NCI-H2081 (cell line): ENCODE measurements at regions not wholly inside any gene's neighbourhood (a gene's known extent, or its start where the extent isn't known, plus 50 kb on each side); places are given as distances from the start of the nearest gene placed in this dataset.
A peak's percentile ranks its signal among the peaks of the same experiment; 100 is the strongest.
"Not testable (repeated sequence)": the region's sequence is repeated elsewhere in the genome, so short reads cannot be mapped to it uniquely, and the experiment has no call there.

Experiments used
- DNase-seq, 2 experiments: peaks; one replicate each; lab custom pipeline; 2025; lab: John Stamatoyannopoulos, UW

DNA sequence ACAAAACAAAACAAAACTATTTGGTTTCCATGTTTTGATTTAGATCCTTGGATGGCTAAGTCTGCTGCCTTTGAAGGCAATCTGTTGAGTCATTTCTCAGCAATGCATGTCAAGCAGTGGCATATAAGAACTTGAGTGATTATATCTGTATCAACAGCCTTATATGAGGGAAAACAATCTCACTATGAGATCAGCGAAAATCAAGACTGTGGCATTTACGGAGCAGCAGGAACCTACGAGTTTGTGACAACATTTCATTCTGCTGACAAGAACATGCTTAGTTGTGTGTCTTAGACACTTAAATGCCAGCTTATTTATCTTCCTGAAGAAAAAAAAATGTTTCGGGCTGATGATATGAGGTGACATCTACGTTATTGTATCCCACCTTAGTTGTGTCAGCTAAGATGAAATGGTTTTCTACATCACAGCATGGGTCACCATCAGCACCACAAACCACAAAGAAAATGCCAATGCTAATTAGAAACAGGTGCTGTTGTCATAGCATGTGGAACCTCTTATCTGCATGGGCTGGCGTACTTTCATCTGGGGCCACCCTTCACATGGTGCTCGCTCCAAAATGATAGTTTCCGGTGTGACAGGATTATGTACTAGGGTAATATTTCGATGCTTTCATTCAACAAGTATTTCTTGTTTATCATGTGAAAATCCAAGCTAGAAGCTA is 1085.5 kb downstream of the SORCS1 start:
- no peak for DNase-seq

DNA sequence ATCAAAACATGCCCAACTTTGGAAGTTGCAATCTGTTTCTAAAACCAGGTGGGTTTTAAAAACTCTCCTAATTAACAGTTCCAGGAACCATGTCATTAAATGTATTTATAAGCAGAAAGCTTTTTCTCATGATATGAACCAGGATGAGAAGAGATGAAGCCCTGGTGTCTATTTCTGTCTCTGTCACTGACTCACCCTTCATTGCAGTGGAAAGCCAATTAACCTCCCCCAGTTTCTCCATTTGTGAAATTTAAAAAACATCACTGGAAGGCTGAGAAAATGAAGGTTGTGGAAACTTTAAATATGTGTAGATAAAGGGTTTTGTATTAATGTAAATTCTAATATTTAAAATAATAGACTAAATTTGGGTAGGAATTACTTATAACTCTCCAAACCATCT is 1088.0 kb downstream of the SORCS1 start:
- no peak for DNase-seq

DNA sequence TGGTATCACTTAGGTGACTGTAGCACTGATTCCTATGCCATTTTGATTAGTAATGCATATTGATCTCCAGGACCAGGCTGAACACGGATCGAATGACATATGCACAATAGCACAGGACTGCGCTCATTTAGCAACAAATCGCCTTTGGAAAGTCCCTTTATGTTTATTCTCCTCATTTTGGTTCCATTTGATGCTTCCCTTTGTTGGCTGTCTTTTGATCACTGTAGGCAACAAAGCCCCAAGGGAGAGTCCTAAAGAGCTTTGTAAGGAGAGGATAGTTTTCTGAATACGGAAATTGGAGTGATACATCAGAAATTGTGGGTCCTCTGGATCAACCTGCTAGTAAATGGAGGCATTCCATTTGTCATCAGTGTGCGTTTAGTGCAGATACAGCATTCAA is 1111.4 kb downstream of the SORCS1 start:
- peak in 1 of 2 experiments; percentile 9 for DNase-seq

DNA sequence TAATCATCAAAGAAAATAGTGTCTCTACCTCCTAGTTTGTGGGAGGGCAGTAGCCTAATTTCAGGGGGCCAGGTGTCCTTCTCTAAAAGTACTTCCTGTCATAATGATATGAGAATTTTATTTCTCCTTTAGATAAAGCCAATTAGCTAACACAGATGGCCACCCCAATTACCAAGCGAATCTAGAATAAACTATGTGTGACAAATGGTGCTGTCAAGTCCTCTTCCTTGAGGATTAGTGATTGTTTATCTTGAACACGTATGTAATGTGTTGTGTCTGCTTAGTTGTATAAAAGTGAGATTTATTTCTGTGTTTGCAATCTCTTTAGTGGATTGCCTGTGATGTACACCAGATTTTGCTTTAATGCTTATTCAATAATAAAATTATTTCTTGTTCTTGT is 1120.0 kb downstream of the SORCS1 start:
- peak in 1 of 2 experiments; percentile 4 for DNase-seq

DNA sequence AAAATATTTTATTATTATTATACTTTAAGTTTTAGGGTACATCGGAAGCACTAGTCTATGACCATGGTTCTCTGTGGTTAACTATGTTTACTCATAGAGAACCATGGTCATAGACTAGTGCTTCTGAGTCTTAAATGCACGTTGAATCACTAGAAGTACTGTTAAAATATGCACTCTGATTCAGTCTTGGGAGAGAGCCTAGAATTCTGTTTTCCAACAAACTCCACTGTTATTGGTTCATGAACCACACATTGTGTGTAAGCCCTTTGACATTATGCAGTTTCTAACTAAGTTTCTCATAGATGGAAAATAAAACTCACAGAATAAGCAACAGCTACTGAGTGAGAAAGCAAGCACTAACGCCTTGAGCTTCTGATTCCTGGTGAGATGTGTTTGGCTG is 1120.6 kb downstream of the SORCS1 start:
- DNase-seq, result no peak

DNA sequence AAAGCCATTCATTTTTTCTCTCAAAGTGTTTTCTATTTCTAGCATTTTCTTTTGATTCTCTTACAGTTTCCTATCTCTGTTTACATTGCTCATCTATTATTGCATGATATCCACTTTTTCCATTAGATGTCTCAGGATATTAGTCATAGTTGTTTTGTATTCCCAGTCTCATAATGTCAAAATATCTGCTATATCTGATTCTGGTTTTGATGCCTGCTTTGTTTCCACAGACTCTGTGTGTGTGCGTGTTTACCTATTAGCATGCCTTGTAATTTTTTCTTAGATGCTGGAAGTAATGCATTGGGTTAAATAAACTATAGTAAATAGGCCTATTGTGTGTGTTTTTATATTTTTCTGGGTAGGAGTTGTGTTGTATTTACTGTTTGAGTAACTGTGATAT is 1126.3 kb downstream of the SORCS1 start:
- DNase-seq, result no peak

DNA sequence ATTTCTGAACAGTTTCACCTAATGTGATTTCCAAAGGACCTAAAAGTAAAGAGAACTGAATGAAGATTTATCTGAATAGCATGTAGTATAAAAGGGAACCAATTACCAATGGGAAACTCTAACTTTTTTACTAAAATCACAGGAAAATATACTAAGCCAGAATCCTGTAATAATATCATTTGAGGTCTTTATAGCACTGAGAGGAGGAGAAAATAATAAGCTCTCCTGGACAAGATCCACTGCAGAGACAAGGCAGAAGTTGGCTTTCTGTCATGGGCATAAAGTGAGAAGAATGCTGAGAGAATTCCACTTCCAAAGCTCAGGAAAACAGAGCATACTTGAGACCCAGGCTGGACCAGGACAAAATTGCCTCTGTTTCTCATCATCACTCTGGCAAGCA is 1131.4 kb downstream of the SORCS1 start:
- no peak for DNase-seq

DNA sequence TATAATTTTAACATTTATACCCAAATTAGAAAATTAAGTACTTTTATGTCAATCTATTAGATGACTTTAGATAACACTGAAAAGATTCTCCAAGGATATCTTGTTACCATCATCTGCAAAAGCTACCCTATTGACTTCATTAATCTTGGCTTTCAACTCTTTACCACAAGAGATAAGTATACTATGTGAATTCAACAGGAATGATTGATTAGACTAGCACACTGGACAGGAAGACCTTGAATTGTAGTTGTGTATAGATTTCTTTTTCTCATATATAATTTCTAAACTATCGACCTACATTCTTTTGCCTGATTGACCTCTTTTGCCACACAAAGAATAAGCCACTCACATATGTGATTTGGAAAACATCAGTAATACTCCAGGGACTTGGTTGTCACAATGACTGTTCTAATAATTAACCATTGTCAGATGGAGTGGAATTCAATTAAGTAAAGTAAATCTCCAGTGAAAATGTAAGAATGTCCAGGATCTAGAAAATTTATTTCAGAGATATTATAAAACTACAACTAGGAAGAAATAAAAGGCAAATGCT is 1132.0 kb downstream of the SORCS1 start:
- DNase-seq, result no peak

DNA sequence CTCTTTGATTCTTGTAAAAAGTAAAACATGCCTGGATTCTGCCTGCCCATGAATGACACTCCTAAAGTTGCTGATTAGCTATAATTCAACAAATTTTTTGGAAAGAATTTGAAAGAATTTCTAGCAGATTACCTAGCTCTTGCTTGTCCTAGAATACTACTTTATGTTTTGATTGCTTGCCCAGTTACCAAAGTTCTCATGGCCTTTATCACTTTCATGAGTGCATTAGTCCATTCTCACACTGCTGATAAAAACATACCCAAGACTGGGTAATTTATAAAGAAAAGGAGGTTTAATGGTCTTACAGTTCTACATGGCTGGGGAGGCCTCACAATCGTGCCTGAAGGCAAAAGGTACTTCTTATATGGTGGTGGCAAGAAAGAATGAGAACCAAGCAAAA is 1137.3 kb downstream of the SORCS1 start:
- no peak for DNase-seq

DNA sequence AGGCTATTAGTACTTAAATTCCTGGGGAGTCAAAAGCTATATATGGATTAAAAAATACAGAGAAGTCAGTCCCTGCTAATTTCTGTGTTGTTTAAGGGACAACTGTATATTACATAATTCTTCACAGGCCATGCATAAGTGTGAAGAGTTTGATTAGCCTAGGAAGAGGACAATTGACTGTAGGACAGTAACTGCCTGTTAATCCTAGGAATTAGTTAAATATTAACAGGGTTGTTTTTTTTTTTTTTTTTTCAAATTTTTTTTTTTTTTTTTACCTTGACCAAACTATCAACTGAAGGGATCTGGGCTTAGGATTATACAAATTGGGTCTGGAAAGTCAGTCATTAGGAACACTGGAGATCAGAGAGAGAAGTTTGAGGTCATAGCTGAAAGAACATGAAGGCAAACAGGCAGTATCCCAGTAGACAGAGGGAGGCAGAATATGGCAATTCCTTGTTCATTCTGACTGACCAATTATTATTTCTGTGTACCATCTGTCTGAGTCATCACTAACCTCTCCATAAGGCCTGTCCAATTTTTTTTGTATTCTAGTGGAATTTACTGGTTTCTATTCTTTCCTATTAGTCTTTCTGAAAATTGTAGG is 1139.2 kb downstream of the SORCS1 start:
- no peak for DNase-seq

DNA sequence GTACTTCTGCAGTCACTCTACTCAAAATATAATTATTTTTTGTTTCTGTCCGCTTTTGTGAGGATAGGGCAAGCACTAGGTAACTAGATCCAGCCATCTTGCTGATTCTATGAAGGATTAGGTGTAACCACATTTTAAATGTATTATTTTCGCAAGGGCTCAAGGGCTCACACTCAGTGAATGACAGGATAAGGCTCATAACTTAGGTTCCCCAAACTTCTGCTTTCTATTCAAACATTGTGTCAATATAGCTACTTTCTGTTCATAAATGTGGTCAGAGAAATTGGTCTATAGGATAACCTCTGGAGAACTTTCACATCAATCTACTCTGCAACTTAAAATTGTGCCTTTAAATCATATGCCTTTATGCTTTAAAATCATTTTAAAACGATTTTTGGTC is 1141.2 kb downstream of the SORCS1 start:
- no peak for DNase-seq

DNA sequence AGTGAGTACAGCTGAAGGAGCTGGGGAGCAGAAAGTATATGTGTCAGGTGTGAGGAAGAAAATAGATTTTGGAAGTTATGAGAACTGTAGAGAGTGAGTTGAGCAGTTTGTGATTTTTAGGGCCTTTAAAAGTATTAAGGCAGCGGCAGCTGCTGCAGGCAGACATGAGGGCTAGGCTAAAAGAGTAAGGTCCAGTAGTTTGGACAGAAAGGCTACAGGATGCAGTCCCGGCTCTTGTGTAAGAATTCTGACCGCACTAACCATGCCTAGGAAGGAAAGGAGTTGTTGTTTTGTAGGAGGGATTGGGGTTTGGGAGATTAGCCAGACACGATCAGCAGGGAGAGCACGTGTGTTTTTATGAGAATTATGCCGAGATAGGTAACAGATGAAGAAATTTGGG is 1144.9 kb downstream of the SORCS1 start:
- DNase-seq, result not testable (repeated sequence)

DNA sequence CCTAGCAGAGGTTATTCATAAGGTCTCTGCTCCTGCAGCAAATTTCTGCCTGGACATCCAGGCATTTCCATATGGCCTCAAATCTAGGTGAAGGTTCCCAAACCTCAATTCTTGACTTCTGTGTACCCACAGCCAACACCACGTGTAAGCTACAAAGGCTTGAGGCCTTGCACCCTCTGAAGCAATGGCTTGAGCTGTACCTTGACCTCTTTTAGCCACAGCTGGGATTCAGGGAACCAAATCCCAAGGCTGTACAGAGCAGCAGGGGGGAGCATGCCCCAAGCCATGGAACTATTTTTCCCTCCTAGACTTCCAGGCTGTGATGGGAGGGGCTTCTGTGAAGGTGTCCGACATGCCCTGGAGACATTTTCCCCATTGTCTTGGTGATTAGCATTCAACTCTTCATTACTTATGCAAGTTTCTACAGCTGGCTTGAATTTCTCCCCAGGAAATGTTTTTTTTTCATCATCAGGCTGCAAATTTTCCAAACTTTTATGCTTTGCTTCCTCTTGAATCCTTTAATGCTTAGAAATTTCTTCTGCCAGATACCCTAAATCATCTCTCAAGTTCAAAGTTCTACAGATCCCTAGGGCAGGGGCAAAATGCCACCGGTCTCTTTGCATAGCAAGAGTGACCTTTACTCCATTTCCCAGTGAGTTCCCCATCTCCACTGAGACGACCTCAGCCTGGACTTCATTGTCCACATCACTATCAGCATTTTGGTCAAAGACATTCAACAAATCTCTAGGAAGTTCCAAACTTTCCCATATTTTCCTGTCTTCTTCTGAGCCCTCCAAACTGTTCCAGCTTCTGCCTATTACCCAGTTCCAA is 1148.9 kb downstream of the SORCS1 start:
- DNase-seq, result not testable (repeated sequence)

DNA sequence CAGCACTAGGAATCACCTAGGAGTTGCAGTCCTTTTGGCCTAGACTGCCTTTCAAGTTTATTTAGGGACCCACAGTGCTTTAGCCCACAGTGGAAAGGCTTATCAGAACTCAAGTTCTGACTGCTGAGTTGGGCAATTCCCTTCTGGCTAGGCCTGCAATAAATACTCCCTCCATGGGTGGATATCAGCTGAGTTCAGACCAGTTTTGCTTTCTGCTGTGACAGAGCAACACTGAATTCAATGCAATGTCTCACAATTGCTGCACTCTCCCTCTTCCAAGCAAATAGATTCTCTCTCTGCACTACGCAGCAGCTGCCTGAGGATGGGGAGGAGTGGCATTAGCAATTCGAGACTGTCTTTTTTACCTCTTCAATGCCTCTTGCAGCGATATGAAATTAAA is 1153.3 kb downstream of the SORCS1 start:
- no peak for DNase-seq

DNA sequence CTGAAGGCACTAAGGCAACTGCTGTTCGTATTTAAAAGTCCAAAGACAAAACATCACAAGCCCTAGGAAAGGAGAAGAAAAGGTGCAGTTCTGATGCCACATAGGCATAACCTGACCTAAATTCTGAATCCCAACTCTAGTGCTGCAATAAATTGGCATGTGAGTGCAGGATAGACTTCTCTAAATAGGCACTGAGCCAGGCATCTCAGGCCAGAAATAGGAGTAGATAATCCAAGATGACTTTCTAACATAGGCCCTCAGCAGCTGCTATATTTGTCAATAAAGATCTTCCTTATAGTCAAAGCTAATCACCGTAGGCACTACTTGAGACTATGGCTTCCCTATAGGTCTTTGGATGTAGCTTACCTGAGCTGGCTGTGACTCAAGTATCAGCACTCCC is 1163.8 kb downstream of the SORCS1 start:
- no peak for DNase-seq

DNA sequence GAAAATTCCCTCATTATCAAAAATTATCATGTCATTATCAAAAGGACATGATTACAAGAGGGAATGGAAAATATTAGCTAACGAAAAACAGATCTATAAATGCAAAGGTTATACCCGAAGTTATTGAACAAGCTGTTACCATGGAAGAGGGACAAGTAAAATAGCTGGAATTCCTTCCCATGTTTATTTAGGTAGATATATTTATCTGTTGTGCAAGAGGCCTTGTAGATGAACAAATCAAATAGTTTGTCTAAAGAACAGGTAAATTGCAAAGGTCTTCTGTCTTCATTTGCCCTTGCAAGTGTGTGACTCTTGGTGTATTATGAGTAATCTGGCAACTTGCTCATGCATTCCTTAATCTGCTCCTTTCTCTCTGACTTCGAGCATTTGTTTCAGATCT is 1170.9 kb downstream of the SORCS1 start:
- DNase-seq, result no peak

DNA sequence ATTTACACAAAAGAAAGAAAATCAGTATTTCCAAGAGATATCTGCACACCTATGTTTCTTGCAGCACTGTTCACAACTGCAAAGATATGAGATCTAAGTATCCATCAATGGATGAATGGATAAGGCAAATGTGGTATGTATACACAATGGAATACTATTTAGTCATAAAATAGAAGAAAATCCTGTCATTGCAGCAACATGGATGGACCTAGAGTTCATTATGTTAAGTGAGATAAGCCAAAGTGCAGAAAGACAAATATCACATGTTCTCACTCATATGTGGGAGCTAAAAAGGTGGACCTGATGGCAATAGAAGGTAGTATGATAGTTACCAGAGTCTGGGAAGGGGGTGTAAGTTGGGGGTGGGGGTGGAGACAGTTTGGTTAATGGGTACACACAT is 1171.6 kb downstream of the SORCS1 start:
- DNase-seq, result no peak

DNA sequence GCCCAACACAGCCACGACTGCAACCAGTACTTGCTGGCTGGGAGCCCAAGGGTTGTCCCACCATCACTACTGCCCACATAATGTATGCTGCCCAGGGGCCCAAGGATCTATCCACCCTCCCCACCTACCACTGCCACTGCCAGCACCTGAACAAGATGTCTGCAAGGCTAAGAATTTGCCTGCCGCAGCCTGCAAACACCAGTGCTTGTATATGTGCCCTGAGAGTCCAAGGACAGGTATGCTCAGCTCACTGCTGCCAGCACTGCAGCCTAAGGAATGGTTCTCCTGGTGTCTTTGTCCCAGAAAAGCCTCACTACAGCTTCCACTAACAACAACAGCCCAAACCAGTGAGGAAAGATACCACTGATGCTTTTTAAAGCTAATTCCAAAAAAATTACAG is 1174.0 kb downstream of the SORCS1 start:
- no peak for DNase-seq

DNA sequence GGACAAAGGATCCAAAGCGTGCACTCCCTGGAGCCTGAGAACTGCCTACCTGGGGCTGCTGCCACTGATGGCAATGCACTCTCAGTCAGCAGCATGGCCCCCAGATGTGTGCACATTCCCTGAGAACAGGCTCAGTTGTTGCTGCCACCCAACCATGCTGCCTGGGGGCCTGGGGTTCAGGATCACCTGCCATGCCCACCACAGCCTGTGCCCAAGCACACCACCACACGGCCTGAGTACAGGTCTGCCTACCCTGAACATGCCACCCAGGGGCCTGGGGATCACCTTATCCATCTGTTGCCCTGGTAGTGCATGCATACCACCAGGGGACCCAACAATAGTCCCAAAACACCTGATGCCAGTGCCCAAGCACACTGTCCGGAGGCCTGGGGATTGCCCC is 1174.5 kb downstream of the SORCS1 start:
- DNase-seq, result no peak

DNA sequence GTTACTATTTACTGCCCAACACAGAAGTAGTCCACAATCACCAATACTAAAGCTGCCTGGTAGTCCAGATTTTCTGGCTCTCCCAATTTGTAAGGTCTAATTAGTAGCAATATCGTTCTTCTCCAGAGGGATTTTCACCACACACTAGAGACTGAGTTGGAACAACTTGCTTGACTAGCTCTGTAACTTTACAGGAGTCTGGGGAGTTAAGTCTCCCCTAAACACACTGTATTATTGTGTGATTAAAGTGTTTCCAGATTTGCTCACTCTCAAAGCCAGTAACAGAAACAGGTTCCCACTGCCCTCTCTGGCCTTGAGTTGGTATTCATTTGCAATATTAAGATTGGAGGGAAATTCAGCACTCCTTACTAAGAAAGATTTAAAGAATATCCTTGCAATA is 1175.7 kb downstream of the SORCS1 start:
- DNase-seq, result no peak

DNA sequence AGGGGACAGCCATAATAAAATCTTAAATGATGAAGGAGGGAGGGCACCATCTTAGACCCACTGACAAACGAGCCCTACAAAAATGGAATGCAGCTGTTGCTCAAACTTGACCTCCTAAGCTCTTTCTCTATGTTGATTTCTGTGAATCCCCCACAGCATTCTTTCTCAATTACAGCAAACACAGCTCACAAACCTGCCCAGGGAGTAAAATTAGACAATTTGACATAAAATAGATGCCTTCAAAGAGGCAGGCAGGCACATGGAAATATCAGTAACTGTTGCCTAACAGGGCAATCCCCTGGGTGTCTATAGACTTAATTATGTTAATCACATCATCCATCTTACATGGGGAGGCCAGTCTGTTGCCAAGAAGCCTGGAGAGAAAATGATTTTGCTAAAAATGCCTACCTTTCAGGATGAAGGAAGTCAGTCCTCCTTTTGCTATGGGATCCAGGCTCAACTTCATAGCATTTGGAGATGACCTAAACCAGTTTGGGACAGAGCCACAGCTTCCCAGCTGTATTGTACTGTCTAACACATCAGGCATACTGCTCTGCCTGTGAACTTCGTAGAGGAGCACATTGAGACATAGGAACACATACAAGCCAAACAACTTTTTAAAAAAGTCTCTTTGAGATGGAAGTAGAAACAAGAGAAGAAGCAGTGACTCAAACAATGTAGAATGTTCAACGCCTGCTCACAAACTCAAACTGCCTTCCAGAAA is 1177.4 kb downstream of the SORCS1 start:
- DNase-seq, result no peak

DNA sequence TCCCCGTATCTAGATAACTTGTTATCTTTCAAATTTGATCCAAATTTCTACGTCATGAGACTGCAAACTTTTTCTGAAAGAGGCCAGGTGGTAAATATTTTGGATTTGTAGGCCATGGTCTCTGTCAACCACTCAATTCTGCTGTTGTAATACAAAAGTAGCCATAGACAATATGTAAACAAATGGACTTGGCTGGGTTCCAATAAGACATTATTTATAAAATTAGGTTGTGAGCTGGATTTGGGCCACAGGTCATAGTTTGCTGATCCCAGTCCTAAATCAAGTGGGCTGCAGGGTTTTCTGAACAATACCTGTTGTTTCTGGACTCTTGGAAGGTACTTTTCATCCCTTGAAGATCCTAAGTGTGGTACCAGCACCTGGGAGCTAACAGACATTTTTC is 1178.0 kb downstream of the SORCS1 start:
- no peak for DNase-seq
